ENCODE measurements at regions not wholly inside any gene's neighbourhood (a gene's known extent, or its start where the extent isn't known, plus 50 kb on each side); places are given as distances from the start of the nearest gene placed in this dataset.
A peak's percentile ranks its signal among the peaks of the same experiment; 100 is the strongest.

DNA sequence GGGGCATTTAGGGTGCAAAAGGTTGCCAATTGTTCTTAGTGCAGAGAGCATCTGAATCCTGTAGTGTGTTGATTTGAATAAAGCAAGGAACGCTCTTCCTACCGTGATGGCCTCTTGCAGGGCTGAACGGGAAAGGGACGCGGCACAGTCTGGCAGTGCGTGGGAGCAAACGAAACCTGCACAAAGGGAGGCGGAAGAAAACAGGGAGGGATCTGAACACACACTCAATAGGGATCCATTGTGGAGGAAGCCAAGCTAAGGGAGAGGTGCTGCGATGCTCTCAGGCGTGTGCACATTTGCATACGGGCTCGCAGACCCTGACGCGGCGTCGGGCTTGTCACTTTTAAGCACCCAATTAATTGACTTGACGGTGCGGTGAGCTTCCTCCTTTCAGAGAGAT lies 414.0 kb upstream of the IRX1 start:
- Mint-ChIP-seq H3K4me1 (peaks cover 13% of the 10 kb centered on the region), H3K27ac (no peak overlapping the region), H3K9me3 (no peaks in the 10 kb centered on the region), H3K27me3 (ENCODE audit: insufficient read depth, low read depth, poor library complexity) (peaks cover 8% of the 10 kb centered on the region), H3K4me3 (no peak overlapping the region), H3K36me3 (ENCODE audit: low read depth) (no peaks in the 10 kb centered on the region)
- H3K36me3 ChIP-seq (ENCODE audit: insufficient read depth): no peaks in the 10 kb centered on the region
- no peaks in the 10 kb centered on the region for H3K79me2 ChIP-seq (replicated peaks; ENCODE audit: insufficient read depth)
- H2AFZ ChIP-seq: peak overlapping the region; percentile 78; the same call in 1 of the 2 replicates
- H3K4me1 ChIP-seq (ENCODE audit: insufficient read depth): peaks cover 20% of the 10 kb centered on the region
- TF ChIP-seq POLR2AphosphoS5 (IDR thresholded peaks at IDR 0.05; ENCODE audit: low read depth) (no peak), EZH2phosphoT487 (IDR thresholded peaks at IDR 0.05; ENCODE audit: unreplicated experiment) (no peak), ZNF114 (CRISPR knock-in tag; IDR thresholded peaks at IDR 0.05) (no peak), CREB1 (CRISPR knock-in tag; IDR thresholded peaks at IDR 0.05; ENCODE audit: low read depth) (no peak), EZH2 (IDR thresholded peaks at IDR 0.05; ENCODE audit: low read depth, unreplicated experiment) (no peak), STAT1 (IDR thresholded peaks at IDR 0.05; ENCODE audit: unreplicated experiment) (no peak), JUNB (IDR thresholded peaks at IDR 0.05; ENCODE audit: unreplicated experiment) (no peak)
- TF ChIP-seq, protein P1, sequence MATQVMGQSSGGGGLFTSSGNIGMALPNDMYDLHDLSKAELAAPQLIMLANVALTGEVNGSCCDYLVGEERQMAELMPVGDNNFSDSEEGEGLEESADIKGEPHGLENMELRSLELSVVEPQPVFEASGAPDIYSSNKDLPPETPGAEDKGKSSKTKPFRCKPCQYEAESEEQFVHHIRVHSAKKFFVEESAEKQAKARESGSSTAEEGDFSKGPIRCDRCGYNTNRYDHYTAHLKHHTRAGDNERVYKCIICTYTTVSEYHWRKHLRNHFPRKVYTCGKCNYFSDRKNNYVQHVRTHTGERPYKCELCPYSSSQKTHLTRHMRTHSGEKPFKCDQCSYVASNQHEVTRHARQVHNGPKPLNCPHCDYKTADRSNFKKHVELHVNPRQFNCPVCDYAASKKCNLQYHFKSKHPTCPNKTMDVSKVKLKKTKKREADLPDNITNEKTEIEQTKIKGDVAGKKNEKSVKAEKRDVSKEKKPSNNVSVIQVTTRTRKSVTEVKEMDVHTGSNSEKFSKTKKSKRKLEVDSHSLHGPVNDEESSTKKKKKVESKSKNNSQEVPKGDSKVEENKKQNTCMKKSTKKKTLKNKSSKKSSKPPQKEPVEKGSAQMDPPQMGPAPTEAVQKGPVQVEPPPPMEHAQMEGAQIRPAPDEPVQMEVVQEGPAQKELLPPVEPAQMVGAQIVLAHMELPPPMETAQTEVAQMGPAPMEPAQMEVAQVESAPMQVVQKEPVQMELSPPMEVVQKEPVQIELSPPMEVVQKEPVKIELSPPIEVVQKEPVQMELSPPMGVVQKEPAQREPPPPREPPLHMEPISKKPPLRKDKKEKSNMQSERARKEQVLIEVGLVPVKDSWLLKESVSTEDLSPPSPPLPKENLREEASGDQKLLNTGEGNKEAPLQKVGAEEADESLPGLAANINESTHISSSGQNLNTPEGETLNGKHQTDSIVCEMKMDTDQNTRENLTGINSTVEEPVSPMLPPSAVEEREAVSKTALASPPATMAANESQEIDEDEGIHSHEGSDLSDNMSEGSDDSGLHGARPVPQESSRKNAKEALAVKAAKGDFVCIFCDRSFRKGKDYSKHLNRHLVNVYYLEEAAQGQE (IDR thresholded peaks at IDR 0.05; ENCODE audit: unreplicated experiment): no peak
- TF ChIP-seq, protein P2, sequence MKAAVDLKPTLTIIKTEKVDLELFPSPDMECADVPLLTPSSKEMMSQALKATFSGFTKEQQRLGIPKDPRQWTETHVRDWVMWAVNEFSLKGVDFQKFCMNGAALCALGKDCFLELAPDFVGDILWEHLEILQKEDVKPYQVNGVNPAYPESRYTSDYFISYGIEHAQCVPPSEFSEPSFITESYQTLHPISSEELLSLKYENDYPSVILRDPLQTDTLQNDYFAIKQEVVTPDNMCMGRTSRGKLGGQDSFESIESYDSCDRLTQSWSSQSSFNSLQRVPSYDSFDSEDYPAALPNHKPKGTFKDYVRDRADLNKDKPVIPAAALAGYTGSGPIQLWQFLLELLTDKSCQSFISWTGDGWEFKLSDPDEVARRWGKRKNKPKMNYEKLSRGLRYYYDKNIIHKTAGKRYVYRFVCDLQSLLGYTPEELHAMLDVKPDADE (IDR thresholded peaks at IDR 0.05): no peak
- no peak overlapping the region for H3K4me3 ChIP-seq
- DNase-seq (ENCODE audit: low spot score) (peak; percentile 14), ATAC-seq (peak; percentile 35; the same call in 2 of the 3 replicates)
- no peak overlapping the region for H3K4me2 ChIP-seq
- H3K27me3 ChIP-seq (ENCODE audit: insufficient read depth): no peaks in the 10 kb centered on the region
- H3K9me2 ChIP-seq (ENCODE audit: insufficient read depth): no peaks in the 10 kb centered on the region
- H4K20me1 ChIP-seq (replicated peaks; ENCODE audit: insufficient read depth): no peaks in the 10 kb centered on the region
- no peaks in the 10 kb centered on the region for H3F3A ChIP-seq (replicated peaks; ENCODE audit: low read depth)
- H3K27ac ChIP-seq (ENCODE audit: low read depth): no peak overlapping the region

DNA sequence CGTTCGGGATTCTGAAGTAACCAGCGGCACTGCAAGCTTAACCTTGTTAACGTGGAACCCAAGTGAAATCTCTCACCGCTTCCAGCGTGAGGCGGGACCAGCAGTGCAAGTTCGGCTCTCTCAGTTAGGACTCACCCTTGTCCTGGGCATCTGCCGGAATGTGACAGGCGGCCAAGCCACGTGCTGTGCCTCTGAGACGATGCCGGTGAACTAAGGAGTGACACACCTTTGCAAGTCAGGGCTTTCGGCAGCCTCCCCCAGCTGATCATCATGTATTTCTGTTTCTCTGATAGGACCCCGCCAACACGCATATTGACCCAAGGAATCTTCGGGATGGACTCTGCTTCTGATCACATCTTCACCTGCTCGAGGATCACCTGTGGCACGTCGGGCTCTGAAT lies 415.0 kb upstream of the IRX1 start:
- Histone ChIP-seq H3K27ac (ENCODE audit: low read depth) (no peak overlapping the region), H4K20me1 (replicated peaks; ENCODE audit: insufficient read depth) (no peaks in the 10 kb centered on the region), H3K79me2 (replicated peaks; ENCODE audit: insufficient read depth) (no peaks in the 10 kb centered on the region), H3K4me1 (ENCODE audit: insufficient read depth) (peaks cover 11% of the 10 kb centered on the region), H3K27me3 (ENCODE audit: insufficient read depth) (no peaks in the 10 kb centered on the region), H3K4me2 (no peak overlapping the region), H3K36me3 (ENCODE audit: insufficient read depth) (no peaks in the 10 kb centered on the region), H3K9me2 (ENCODE audit: insufficient read depth) (no peaks in the 10 kb centered on the region), H3F3A (replicated peaks; ENCODE audit: low read depth) (no peaks in the 10 kb centered on the region), H2AFZ (no peak overlapping the region), H3K4me3 (no peak overlapping the region)
- no peak for TF ChIP-seq CREB1 (CRISPR knock-in tag; IDR thresholded peaks at IDR 0.05; ENCODE audit: low read depth)
- peak; percentile 23 for DNase-seq (ENCODE audit: low spot score)
- Mint-ChIP-seq H3K9me3 (no peaks in the 10 kb centered on the region), H3K4me1 (peaks cover 3% of the 10 kb centered on the region), H3K4me3 (no peak overlapping the region), H3K27me3 (ENCODE audit: insufficient read depth, low read depth, poor library complexity) (peaks cover 8% of the 10 kb centered on the region), H3K27ac (no peak overlapping the region), H3K36me3 (ENCODE audit: low read depth) (no peaks in the 10 kb centered on the region)
- ATAC-seq: no peak
